ENCODE measurements at regions not wholly inside any gene's neighbourhood (a gene's known extent, or its start where the extent isn't known, plus 50 kb on each side); places are given as distances from the start of the nearest gene placed in this dataset.

DNA sequence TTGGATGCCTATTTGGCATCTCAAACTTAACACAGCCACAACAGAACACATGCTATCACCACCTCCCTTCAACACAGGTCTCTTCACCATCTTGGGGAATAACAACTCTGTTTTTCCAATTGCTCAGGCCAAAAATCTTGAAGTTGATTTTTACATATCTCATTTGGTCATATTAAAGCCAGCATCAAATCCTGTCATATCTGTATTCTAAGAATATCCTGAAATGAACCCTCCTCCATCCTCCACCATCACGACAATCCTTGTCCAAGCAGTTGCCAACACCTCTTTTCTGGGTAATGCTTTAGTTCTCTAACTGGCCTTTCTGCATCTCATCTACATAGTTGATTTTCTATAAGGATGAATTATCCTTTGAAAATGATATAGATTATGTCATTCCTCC lies 168.7 kb downstream of the GPR37 start:
- H3K36me3 ChIP-seq (ENCODE audit: insufficient read depth in 1 of 2, low read depth in 1 of 2): no peaks in the 10 kb centered on the region
- DNase-seq (no peak), ATAC-seq (no peak)
- intact Hi-C loops (cut with DNase I): no loop called here
- TF ChIP-seq, protein P1, sequence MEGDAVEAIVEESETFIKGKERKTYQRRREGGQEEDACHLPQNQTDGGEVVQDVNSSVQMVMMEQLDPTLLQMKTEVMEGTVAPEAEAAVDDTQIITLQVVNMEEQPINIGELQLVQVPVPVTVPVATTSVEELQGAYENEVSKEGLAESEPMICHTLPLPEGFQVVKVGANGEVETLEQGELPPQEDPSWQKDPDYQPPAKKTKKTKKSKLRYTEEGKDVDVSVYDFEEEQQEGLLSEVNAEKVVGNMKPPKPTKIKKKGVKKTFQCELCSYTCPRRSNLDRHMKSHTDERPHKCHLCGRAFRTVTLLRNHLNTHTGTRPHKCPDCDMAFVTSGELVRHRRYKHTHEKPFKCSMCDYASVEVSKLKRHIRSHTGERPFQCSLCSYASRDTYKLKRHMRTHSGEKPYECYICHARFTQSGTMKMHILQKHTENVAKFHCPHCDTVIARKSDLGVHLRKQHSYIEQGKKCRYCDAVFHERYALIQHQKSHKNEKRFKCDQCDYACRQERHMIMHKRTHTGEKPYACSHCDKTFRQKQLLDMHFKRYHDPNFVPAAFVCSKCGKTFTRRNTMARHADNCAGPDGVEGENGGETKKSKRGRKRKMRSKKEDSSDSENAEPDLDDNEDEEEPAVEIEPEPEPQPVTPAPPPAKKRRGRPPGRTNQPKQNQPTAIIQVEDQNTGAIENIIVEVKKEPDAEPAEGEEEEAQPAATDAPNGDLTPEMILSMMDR (IDR thresholded peaks at IDR 0.05): no peak
- WGBS, 3 donors: 76 to 96% (median 77%) methylated on average over 1 of the region's 1 CpG
- no peaks in the 10 kb centered on the region for H3K9me3 ChIP-seq
- no peaks in the 10 kb centered on the region for H3K27me3 ChIP-seq (ENCODE audit: insufficient read depth in 3 of 3, low read length in 2 of 3)
- H3K4me3 ChIP-seq: no peak overlapping the region
- H3K27ac ChIP-seq: no peak overlapping the region
- no peaks in the 10 kb centered on the region for H3K4me1 ChIP-seq

DNA sequence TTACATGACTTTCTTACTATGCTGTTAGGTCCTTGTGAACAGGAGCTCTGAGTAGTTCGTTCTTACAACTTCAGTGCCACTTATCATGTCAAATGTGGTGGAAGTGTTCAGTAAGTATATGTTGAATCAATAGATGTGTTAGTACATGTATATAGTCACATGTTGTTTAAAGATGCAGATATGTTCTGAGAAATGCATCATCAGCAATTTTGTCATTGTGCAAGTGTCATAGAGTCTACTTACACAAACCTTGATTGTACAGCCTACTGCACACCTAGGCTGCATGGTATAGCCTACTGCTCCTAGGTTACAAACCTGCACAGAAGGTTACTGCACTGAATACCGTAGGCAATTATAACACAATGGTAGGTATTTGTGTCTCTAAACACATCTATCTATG lies 174.8 kb downstream of the GPR37 start:
- 74 to 79% (median 77%) methylated on average over 2 of the region's 2 CpGs for WGBS, 3 donors
- Histone ChIP-seq H3K27me3 (ENCODE audit: insufficient read depth in 3 of 3, low read length in 2 of 3) (no peaks in the 10 kb centered on the region), H3K27ac (no peak overlapping the region), H3K9me3 (no peaks in the 10 kb centered on the region), H3K4me1 (no peaks in the 10 kb centered on the region), H3K36me3 (ENCODE audit: insufficient read depth in 1 of 2, low read depth in 1 of 2) (no peaks in the 10 kb centered on the region), H3K4me3 (no peak overlapping the region)
- TF ChIP-seq, protein P1 (IDR thresholded peaks at IDR 0.05): no peak
- DNase-seq (no peak), ATAC-seq (no peak)
- intact Hi-C loops (cut with DNase I): no loop called here

DNA sequence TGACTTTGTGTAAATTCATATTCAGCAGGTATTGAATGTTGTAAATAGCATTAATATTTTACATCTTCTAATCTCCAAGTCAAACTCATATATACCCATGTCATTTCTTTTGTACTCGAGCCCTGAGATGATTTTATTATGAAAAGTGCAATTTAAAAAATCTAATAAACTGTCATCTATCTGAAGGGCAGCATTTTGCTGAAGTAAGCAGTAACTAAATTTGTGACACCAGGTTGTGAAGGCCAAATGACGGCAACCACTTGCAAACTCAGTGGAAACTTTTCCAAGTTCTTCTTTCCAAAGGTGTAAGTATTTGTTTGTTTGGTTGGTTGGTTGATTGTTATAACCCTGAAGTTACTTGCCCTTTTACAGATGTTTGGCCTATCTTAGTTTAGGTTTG lies 188.3 kb downstream of the GPR37 start:
- intact Hi-C loops (cut with DNase I): no loop called here
- no peak overlapping the region for H3K4me3 ChIP-seq
- no peaks in the 10 kb centered on the region for H3K4me1 ChIP-seq
- H3K27ac ChIP-seq: no peak overlapping the region
- H3K9me3 ChIP-seq: no peaks in the 10 kb centered on the region
- no peaks in the 10 kb centered on the region for H3K36me3 ChIP-seq (ENCODE audit: insufficient read depth in 1 of 2, low read depth in 1 of 2)
- TF ChIP-seq, protein P1 (IDR thresholded peaks at IDR 0.05): no peak
- no peaks in the 10 kb centered on the region for H3K27me3 ChIP-seq (ENCODE audit: insufficient read depth in 3 of 3, low read length in 2 of 3)
- DNase-seq (no peak), ATAC-seq (no peak)
- WGBS, 3 donors: 46 to 60% (median 47%) methylated on average over 2 of the region's 2 CpGs

DNA sequence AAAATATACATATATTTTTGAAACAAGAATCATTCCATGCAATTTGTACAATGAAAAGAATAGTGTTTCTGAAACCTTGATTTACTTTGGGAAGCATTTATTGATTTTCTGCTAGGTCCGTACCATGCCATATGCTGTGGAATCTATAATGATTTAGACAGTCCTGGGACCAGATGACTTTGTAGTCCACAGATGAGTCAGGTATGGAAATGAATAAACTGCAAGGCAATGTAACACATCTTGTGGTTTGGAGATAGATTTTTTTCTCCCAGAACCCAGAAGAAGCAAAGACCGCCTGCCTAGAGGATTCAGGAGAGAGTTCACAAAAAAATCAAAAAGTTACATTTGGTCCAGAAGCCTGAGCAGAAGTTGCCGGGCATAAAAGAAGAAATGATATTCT lies 190.4 kb downstream of the GPR37 start:
- 86 to 90% (median 89%) methylated on average over 3 of the region's 3 CpGs for WGBS, 3 donors
- no peaks in the 10 kb centered on the region for H3K27me3 ChIP-seq (ENCODE audit: insufficient read depth in 3 of 3, low read length in 2 of 3)
- TF ChIP-seq, protein P1 (IDR thresholded peaks at IDR 0.05): no peak
- no peaks in the 10 kb centered on the region for H3K36me3 ChIP-seq (ENCODE audit: insufficient read depth in 1 of 2, low read depth in 1 of 2)
- H3K4me3 ChIP-seq: no peak overlapping the region
- no peak for DNase-seq
- no peak for ATAC-seq
- no peak overlapping the region for H3K27ac ChIP-seq
- no peaks in the 10 kb centered on the region for H3K4me1 ChIP-seq
- intact Hi-C loops (cut with DNase I): no loop called here
- no peaks in the 10 kb centered on the region for H3K9me3 ChIP-seq

DNA sequence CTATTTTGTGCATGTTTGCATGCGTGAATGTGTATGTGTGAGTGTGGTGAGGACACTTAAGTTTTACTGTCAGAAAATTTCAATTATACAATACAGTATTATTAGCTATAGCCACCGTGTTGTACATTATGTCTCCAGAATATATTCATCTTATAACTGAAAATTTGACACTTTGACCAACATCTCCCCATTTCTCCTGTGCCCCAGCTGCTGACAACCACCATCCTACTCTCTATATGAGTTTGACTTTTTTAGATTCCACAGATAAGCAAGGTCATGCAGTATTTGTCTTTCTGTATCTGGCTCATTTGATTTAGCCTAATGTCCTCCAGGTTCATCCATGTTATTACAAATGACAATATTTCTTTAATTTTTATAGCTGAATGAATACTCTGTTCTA lies 195.0 kb downstream of the GPR37 start:
- DNase-seq (no peak), ATAC-seq (no peak)
- H3K9me3 ChIP-seq: no peaks in the 10 kb centered on the region
- H3K27ac ChIP-seq: no peak overlapping the region
- 83 to 87% (median 84%) methylated on average over 2 of the region's 2 CpGs for whole genome bisulfite sequencing, 3 donors
- intact Hi-C loops (cut with DNase I): no loop called here
- TF ChIP-seq, protein P1 (IDR thresholded peaks at IDR 0.05): no peak
- no peaks in the 10 kb centered on the region for H3K27me3 ChIP-seq (ENCODE audit: insufficient read depth in 3 of 3, low read length in 2 of 3)
- H3K4me1 ChIP-seq: no peaks in the 10 kb centered on the region
- H3K36me3 ChIP-seq (ENCODE audit: insufficient read depth in 1 of 2, low read depth in 1 of 2): no peaks in the 10 kb centered on the region
- H3K4me3 ChIP-seq: no peak overlapping the region

Data from psoas muscle (tissue), 7 donors.